ENCODE measurements at regions not wholly inside any gene's neighbourhood (a gene's known extent, or its start where the extent isn't known, plus 50 kb on each side); places are given as distances from the start of the nearest gene placed in this dataset.

- H3K4me3 ChIP-seq (ENCODE audit: extremely low read depth in 1 of 4, insufficient read depth in 2 of 4, low read depth in 3 of 4, low read length in 4 of 4): no peak overlapping the region
- no peak overlapping the region for H2AK5ac ChIP-seq (ENCODE audit: low read depth, low read length)
- FAIRE-seq (no peak), DNase-seq (ENCODE audit: low read depth in 1 of 2, low spot score in 2 of 2) (no peak)
- no peak overlapping the region for H4K8ac ChIP-seq (ENCODE audit: extremely low read depth, insufficient read depth, low read length)
- no peak overlapping the region for H3K18ac ChIP-seq (ENCODE audit: extremely low read depth, low read length)
- peaks cover 10 to 19% of the 10 kb centered on the region in 2 experiments; a peak in 3 of 4 replicates for H3K9me3 ChIP-seq (ENCODE audit: insufficient read depth in 2 of 2, low read depth in 1 of 2, low read length in 1 of 2)
- H2BK5ac ChIP-seq (ENCODE audit: low read depth, low read length): no peak overlapping the region
- H3K27ac ChIP-seq (ENCODE audit: low read depth, low read length): no peak overlapping the region
- no peak overlapping the region for H3K23ac ChIP-seq (ENCODE audit: insufficient read length)
- H3K14ac ChIP-seq (ENCODE audit: insufficient read length): no peak overlapping the region
- no peak overlapping the region for H3K9ac ChIP-seq (replicated peaks in 1 of 4; ENCODE audit: extremely low read depth in 1 of 4, low read depth in 3 of 4, low read length in 3 of 4)
- no peak overlapping the region for H3K4ac ChIP-seq (replicated peaks; ENCODE audit: insufficient read length, low read depth, low read length)
- no peak overlapping the region for H4K91ac ChIP-seq (replicated peaks; ENCODE audit: insufficient read length, low read length)
- H2BK120ac ChIP-seq (replicated peaks; ENCODE audit: low read depth, low read length): no peak overlapping the region
- H3K79me1 ChIP-seq (ENCODE audit: low read depth, low read length): no peaks in the 10 kb centered on the region
- ChIA-PET CTCF (ENCODE audit: partially characterized antibody) (no interaction called here), POLR2A (ENCODE audit: partially characterized antibody) (no interaction called here)
- no peaks in the 10 kb centered on the region for H3K27me3 ChIP-seq (replicated peaks in 1 of 4; ENCODE audit: control insufficient read depth in 3 of 4, extremely low read depth in 1 of 4, insufficient read depth in 3 of 4, low read length in 3 of 4)
- no peak overlapping the region for H2BK12ac ChIP-seq (ENCODE audit: low read depth, low read length)
- H2BK15ac ChIP-seq (ENCODE audit: low read length): no peak overlapping the region
- no peak overlapping the region for H3K56ac ChIP-seq (replicated peaks; ENCODE audit: insufficient read length, low read depth, low read length)
- no peaks in the 10 kb centered on the region for H3K23me2 ChIP-seq (ENCODE audit: low read depth, low read length)
- no peaks in the 10 kb centered on the region for H3K36me3 ChIP-seq (ENCODE audit: control insufficient read depth in 2 of 4, insufficient read depth in 4 of 4, low read length in 3 of 4)
- H3K4me1 ChIP-seq (replicated peaks in 1 of 4; ENCODE audit: control insufficient read depth in 3 of 4, insufficient read depth in 4 of 4, low read length in 3 of 4): no peaks in the 10 kb centered on the region
- H4K20me1 ChIP-seq (replicated peaks in 1 of 2; ENCODE audit: control insufficient read depth in 1 of 2, insufficient read depth in 2 of 2, low read length in 2 of 2): no peaks in the 10 kb centered on the region
- no peak overlapping the region for H4K5ac ChIP-seq (ENCODE audit: insufficient read length, low read depth, low read length)
- no peaks in the 10 kb centered on the region for H3K79me2 ChIP-seq (ENCODE audit: control insufficient read depth in 1 of 2, insufficient read depth in 2 of 2, low read length in 2 of 2)
- H3K4me2 ChIP-seq (ENCODE audit: insufficient read depth in 1 of 2, low read depth in 2 of 2, low read length in 2 of 2): no peak overlapping the region
- H2BK20ac ChIP-seq (ENCODE audit: low read length): no peak overlapping the region
- H2AFZ ChIP-seq (ENCODE audit: low read length): no peak overlapping the region
- TF ChIP-seq, protein P1, sequence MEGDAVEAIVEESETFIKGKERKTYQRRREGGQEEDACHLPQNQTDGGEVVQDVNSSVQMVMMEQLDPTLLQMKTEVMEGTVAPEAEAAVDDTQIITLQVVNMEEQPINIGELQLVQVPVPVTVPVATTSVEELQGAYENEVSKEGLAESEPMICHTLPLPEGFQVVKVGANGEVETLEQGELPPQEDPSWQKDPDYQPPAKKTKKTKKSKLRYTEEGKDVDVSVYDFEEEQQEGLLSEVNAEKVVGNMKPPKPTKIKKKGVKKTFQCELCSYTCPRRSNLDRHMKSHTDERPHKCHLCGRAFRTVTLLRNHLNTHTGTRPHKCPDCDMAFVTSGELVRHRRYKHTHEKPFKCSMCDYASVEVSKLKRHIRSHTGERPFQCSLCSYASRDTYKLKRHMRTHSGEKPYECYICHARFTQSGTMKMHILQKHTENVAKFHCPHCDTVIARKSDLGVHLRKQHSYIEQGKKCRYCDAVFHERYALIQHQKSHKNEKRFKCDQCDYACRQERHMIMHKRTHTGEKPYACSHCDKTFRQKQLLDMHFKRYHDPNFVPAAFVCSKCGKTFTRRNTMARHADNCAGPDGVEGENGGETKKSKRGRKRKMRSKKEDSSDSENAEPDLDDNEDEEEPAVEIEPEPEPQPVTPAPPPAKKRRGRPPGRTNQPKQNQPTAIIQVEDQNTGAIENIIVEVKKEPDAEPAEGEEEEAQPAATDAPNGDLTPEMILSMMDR (IDR thresholded peaks at IDR 0.05; ENCODE audit: control extremely low read depth in 1 of 3, insufficient read depth in 1 of 3, low read depth in 1 of 3, low read length in 3 of 3): no peak
- TF ChIP-seq TAF7 (optimal IDR thresholded peaks at IDR 0.05; ENCODE audit: borderline replicate concordance, low read depth, low read length): no peak
- TF ChIP-seq BACH1 (IDR thresholded peaks at IDR 0.05; ENCODE audit: low read length): no peak
- no peak for TF ChIP-seq RXRA (IDR thresholded peaks at IDR 0.05; ENCODE audit: insufficient read depth, low read depth, low read length)
- TF ChIP-seq CREB1 (IDR thresholded peaks at IDR 0.05): no peak
- no peak for TF ChIP-seq RFX5 (IDR thresholded peaks at IDR 0.05; ENCODE audit: borderline replicate concordance, low read depth, low read length)
- no peak for TF ChIP-seq HDAC2 (IDR thresholded peaks at IDR 0.05; ENCODE audit: borderline replicate concordance in 1 of 2, low read depth in 2 of 2, low read length in 2 of 2)
- TF ChIP-seq SUZ12 (IDR thresholded peaks at IDR 0.05; ENCODE audit: low read length): no peak
- TF ChIP-seq KDM1A (IDR thresholded peaks at IDR 0.05; ENCODE audit: borderline replicate concordance, low read length): no peak
- no peak for TF ChIP-seq CHD2 (IDR thresholded peaks at IDR 0.05; ENCODE audit: low read length)
- no peak for TF ChIP-seq POLR2AphosphoS5 (IDR thresholded peaks at IDR 0.05; ENCODE audit: low read depth, low read length)
- TF ChIP-seq ZNF274 (IDR thresholded peaks at IDR 0.05; ENCODE audit: borderline replicate concordance, extremely low read depth, low read length): no peak
- TF ChIP-seq SIX5 (IDR thresholded peaks at IDR 0.05; ENCODE audit: low read depth, low read length): no peak
- no peak for TF ChIP-seq JUND (IDR thresholded peaks at IDR 0.05; ENCODE audit: low read length)
- TF ChIP-seq SIRT6 (IDR thresholded peaks at IDR 0.05; ENCODE audit: low read length): no peak
Observed at GRCh38 chr10:109633846-109634245, 289.5 kb downstream of the XPNPEP1 start.
